ENCODE measurements at regions not wholly inside any gene's neighbourhood (a gene's known extent, or its start where the extent isn't known, plus 50 kb on each side); places are given as distances from the start of the nearest gene placed in this dataset.

- TF ChIP-seq POLR2A (IDR thresholded peaks at IDR 0.05; ENCODE audit: low read depth, low read length) (no peak), POLR2AphosphoS5 (IDR thresholded peaks at IDR 0.05; ENCODE audit: low read depth, low read length) (no peak), TAF1 (IDR thresholded peaks at IDR 0.05; ENCODE audit: borderline replicate concordance, low read depth, low read length) (no peak)
Observed at GRCh38 chr5:8842971-8843551, 702.8 kb downstream of the SEMA5A start.
